ENCODE measurements at regions not wholly inside any gene's neighbourhood (a gene's known extent, or its start where the extent isn't known, plus 50 kb on each side); places are given as distances from the start of the nearest gene placed in this dataset.

DNA sequence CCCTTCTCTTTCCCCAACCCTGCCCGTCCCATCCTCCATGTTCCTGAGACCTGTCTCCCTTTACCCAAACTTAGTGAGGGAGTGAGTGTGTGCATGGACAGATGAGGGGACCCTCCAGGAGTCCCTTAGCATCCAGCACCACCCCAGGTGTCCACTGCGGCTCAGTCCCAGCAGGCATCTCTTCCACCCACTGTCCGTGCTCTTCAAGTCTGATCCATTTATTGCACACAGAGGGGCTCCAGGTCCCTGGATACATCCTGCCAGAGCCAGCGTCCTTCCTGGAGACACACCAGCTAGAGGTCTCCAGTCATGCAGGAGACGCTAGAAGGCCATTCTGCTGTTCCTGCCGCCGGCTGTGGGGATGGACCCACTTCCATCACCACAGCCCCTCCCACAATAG, 239.2 kb downstream of the ADGRD1 start:
- Mint-ChIP-seq H3K27ac (ENCODE audit: unreplicated experiment) (no peak overlapping the region), H3K4me3 (ENCODE audit: unreplicated experiment) (no peak overlapping the region), H3K36me3 (ENCODE audit: unreplicated experiment) (no peaks in the 10 kb centered on the region), H3K9me3 (ENCODE audit: unreplicated experiment) (no peaks in the 10 kb centered on the region), H3K27me3 (ENCODE audit: unreplicated experiment) (peaks cover 12% of the 10 kb centered on the region), H3K4me1 (ENCODE audit: unreplicated experiment) (no peaks in the 10 kb centered on the region)
- TF ChIP-seq, protein P1, sequence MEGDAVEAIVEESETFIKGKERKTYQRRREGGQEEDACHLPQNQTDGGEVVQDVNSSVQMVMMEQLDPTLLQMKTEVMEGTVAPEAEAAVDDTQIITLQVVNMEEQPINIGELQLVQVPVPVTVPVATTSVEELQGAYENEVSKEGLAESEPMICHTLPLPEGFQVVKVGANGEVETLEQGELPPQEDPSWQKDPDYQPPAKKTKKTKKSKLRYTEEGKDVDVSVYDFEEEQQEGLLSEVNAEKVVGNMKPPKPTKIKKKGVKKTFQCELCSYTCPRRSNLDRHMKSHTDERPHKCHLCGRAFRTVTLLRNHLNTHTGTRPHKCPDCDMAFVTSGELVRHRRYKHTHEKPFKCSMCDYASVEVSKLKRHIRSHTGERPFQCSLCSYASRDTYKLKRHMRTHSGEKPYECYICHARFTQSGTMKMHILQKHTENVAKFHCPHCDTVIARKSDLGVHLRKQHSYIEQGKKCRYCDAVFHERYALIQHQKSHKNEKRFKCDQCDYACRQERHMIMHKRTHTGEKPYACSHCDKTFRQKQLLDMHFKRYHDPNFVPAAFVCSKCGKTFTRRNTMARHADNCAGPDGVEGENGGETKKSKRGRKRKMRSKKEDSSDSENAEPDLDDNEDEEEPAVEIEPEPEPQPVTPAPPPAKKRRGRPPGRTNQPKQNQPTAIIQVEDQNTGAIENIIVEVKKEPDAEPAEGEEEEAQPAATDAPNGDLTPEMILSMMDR (IDR thresholded peaks at IDR 0.05) = no peak
- DNase-seq (ENCODE audit: extremely low spot score, unreplicated experiment) = peak; percentile 63

DNA sequence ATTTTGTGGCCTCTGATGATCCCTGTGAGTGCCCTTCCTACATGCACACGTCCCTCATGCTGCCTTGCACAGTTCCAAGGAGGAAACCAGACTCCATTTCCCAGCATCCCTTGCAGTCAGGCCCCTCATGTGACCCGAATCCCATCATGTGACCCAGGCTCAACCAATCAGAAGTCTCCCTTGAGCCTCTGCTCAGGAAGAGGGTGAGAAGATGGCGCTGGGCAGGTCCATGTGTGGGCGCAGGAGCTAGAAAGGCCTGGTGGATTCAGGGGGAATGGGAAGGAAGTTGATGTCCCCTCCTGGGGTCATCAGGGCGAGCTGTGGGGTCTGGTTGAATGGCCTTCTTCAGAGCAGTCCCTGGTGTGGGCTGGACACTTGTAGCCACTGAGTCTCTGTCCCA, 240.5 kb downstream of the ADGRD1 start:
- TF ChIP-seq, protein P1 (IDR thresholded peaks at IDR 0.05) = no peak
- no peak overlapping the region for H3K27ac Mint-ChIP-seq (ENCODE audit: unreplicated experiment)
- DNase-seq (ENCODE audit: extremely low spot score, unreplicated experiment) = no peak
- no peaks in the 10 kb centered on the region for H3K9me3 Mint-ChIP-seq (ENCODE audit: unreplicated experiment)
- no peaks in the 10 kb centered on the region for H3K36me3 Mint-ChIP-seq (ENCODE audit: unreplicated experiment)
- no peaks in the 10 kb centered on the region for H3K4me1 Mint-ChIP-seq (ENCODE audit: unreplicated experiment)
- no peak overlapping the region for H3K4me3 Mint-ChIP-seq (ENCODE audit: unreplicated experiment)
- H3K27me3 Mint-ChIP-seq (ENCODE audit: unreplicated experiment) = peaks cover 12% of the 10 kb centered on the region

DNA sequence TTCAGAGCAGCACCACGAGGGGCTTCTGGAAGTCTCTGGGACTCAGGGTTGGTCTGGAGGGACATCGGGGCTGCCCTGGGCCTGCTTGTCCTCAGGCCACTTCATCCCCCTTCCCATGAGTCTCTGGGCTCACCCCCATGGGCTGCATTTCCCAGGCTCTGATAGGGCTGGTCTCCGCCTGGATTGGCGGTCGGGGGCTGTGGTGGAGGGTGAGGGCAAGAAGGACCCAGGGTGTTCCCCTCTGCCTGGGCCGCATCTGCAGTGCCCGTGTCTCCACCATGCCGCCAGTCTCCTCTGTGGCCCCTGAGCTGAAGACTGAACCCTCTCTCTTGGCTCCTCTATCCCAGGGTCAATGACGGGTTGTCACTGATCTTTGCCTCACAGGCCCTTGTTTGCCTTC, 242.1 kb downstream of the ADGRD1 start:
- Mint-ChIP-seq H3K9me3 (ENCODE audit: unreplicated experiment) (no peaks in the 10 kb centered on the region), H3K4me3 (ENCODE audit: unreplicated experiment) (no peak overlapping the region), H3K27me3 (ENCODE audit: unreplicated experiment) (peaks cover 3% of the 10 kb centered on the region), H3K36me3 (ENCODE audit: unreplicated experiment) (no peaks in the 10 kb centered on the region), H3K27ac (ENCODE audit: unreplicated experiment) (no peak overlapping the region), H3K4me1 (ENCODE audit: unreplicated experiment) (no peaks in the 10 kb centered on the region)
- TF ChIP-seq, protein P1 (IDR thresholded peaks at IDR 0.05) = no peak
- DNase-seq (ENCODE audit: extremely low spot score, unreplicated experiment) = no peak

DNA sequence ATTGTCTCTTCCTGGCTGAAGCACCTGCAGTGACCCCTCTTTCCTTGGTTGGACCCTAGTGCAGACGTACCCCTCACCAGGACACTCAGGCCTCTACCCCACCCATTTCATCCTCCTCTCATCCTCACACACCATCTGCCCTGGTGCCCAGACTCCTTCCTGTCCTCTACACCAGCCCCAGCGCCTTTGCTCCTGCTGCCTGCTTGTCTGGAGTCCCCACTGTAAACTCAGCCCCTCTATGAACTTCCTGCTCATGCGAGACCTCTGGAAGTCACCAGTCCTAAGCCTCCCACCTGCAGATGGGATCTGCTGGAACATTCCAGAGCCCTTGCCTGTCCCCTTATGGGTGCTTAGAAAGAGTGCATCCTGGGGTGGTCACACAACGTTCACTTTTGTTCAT, 242.5 kb downstream of the ADGRD1 start:
- H3K9me3 Mint-ChIP-seq (ENCODE audit: unreplicated experiment) = no peaks in the 10 kb centered on the region
- no peak for DNase-seq (ENCODE audit: extremely low spot score, unreplicated experiment)
- no peaks in the 10 kb centered on the region for H3K4me1 Mint-ChIP-seq (ENCODE audit: unreplicated experiment)
- no peaks in the 10 kb centered on the region for H3K36me3 Mint-ChIP-seq (ENCODE audit: unreplicated experiment)
- H3K4me3 Mint-ChIP-seq (ENCODE audit: unreplicated experiment) = no peak overlapping the region
- TF ChIP-seq, protein P1 (IDR thresholded peaks at IDR 0.05) = no peak
- H3K27me3 Mint-ChIP-seq (ENCODE audit: unreplicated experiment) = peaks cover 3% of the 10 kb centered on the region
- H3K27ac Mint-ChIP-seq (ENCODE audit: unreplicated experiment) = no peak overlapping the region

DNA sequence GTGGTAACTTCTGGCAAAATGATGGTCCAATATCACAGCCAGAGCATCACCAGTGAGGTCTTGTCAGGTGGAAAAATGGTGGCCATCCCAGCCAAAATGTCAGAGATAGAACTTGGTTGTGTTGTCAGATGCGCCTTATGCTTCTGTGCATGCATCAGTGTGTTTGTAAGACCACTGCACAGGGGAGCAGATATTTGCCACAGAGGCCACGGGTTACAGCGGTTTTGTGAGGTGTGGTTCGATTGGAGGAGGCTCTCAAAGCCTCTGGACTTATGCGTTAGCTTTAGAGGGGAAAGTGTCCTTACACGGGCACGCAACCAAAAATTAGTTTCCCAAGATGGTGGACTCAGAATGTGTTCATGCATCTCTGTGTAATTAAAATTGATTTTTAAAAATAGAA, 243.8 kb downstream of the ADGRD1 start:
- Mint-ChIP-seq H3K27ac (ENCODE audit: unreplicated experiment) (no peak overlapping the region), H3K4me3 (ENCODE audit: unreplicated experiment) (no peak overlapping the region), H3K36me3 (ENCODE audit: unreplicated experiment) (no peaks in the 10 kb centered on the region), H3K4me1 (ENCODE audit: unreplicated experiment) (no peaks in the 10 kb centered on the region), H3K9me3 (ENCODE audit: unreplicated experiment) (no peaks in the 10 kb centered on the region), H3K27me3 (ENCODE audit: unreplicated experiment) (no peaks in the 10 kb centered on the region)
- TF ChIP-seq, protein P1 (IDR thresholded peaks at IDR 0.05) = no peak
- no peak for DNase-seq (ENCODE audit: extremely low spot score, unreplicated experiment)
